Heart right ventricle (tissue), 16 donors: ENCODE measurements at regions not wholly inside any gene's neighbourhood (a gene's known extent, or its start where the extent isn't known, plus 50 kb on each side); places are given as distances from the start of the nearest gene placed in this dataset.

Experiments
- ATAC-seq, 8 donors: fragments of 200-7000 bp; cut with Tn5 transposase; one replicate each; pipeline ENCODE4 v1.9.1; 2020; ENCODE audit warnings: mild to moderate bottlenecking in 8 of 8, moderate library complexity in 8 of 8, moderate number of reproducible peaks in 1 of 8
- DNase-seq, 2 donors: peaks; one replicate each; pipeline ENCODE4 v3.0.0-alpha.2; 2020
- H3K27ac ChIP-seq, 10 donors: fragments of 200-600 bp; sonication (generic) in 2 of 10; one replicate each; pipeline versions ENCODE4 v1.5.0 to v1.8.0; 2020 to 2022; ENCODE audit warnings: mild to moderate bottlenecking in 3 of 10
- H3K27me3 ChIP-seq, 7 donors: fragments of 200-600 bp; one replicate each; pipeline ENCODE4 v1.8.0; 2021 to 2022; ENCODE audit warnings: mild to moderate bottlenecking in 2 of 7
- H3K36me3 ChIP-seq, 9 donors: fragments of 200-600 bp; sonication (generic) in 1 of 9; one replicate each; pipeline versions ENCODE4 v1.5.0 to v1.8.0; 2020 to 2022; ENCODE audit warnings: mild to moderate bottlenecking in 2 of 9
- H3K4me1 ChIP-seq, 9 donors: fragments of 200-600 bp; sonication (generic) in 1 of 9; one replicate each; pipeline versions ENCODE4 v1.5.0 to v1.8.0; 2020 to 2022; ENCODE audit warnings: mild to moderate bottlenecking in 4 of 9
- H3K4me3 ChIP-seq, 10 donors: fragments of 200-600 bp; sonication (generic) in 2 of 10; one replicate each; pipeline versions ENCODE4 v1.5.0 to v1.8.0; 2020 to 2022; ENCODE audit warnings: mild to moderate bottlenecking in 7 of 10, moderate library complexity in 2 of 10
- H3K9me3 ChIP-seq, 11 donors: fragments of 200-600 bp in 10 of 11; sonication (generic) in 2 of 11; one replicate each; pipeline versions ENCODE4 v1.5.0 to v1.8.0; 2013 to 2022; ENCODE audit warnings: mild to moderate bottlenecking in 2 of 11, control low read depth in 1 of 11, moderate library complexity in 1 of 11
- WGBS, 2 donors: extraction: QIAGEN DNeasy Blood & Tissue Kit; methylation state at CpG; one replicate each; pipeline ENCODE4 v1.1.7; 2013; ENCODE audit warnings: inconsistent platforms in 1 of 2; 5-methylcytosine and 5-hydroxymethylcytosine counted together
- intact Hi-C, 10 donors: fragments of 100-400 bp; cut with DNase I; formaldehyde crosslinking; loops; one replicate each; pipeline versions ENCODE4 v1.11.1 to v1.14.2; 2022
- TF ChIP-seq, protein P1 (sequence below), 9 donors: fragments of 200-600 bp; sonication (generic) in 2 of 9; IDR thresholded peaks; one replicate each; pipeline versions ENCODE4 v1.5.0 to v1.8.0; 2021 to 2022; ENCODE audit warnings: antibody characterized with exemption in 9 of 9, mild to moderate bottlenecking in 5 of 9, moderate library complexity in 1 of 9
- donor health status: Arrhythmogenic right ventricular cardiomyopathy.
- donor health status: ischemic (EF 13 %, LVEDD 7.1; RV severe dilation, severe dysfunction).
- donor health status: healthy with polysubstance abuse.
- donor health status: DM: no; HTN: yes; CAD: no.
- donor health status: DM: no; HTN: no; CAD: no.
- donor health status: ischemic (EF 25% LVEDD 6.9; RV normal size, moderate dysfunction).
- donor health status: ischemic (EF 25% LVEDD 5.7; RV mildly dilated, moderate dysfunction).
- donor health status: healthy.
- donor health status: DM: yes; HTN: yes; CAD: no.
- donor health status: Ischemic cardiomyopathy.
- donor health status: ischemic (EF 35%, LVEDD 5.7; RV mildly dilated, moderate dysfunction).
- donor health status: nonischemic (EF 11% LVEDD 7.7; RV severe dilation, severe dysfunction).
- donor health status: DM: yes; HTN: yes; CAD: no.
- donor health status: PGD.
- donor health status: ischemic (EF 29% LVEDD 5.4; RV normal size, mild dysfunction).
- donor health status: nonischemic (EF 23%, LVEDD 6.1; RV moderate dilation, normal function).

DNA sequence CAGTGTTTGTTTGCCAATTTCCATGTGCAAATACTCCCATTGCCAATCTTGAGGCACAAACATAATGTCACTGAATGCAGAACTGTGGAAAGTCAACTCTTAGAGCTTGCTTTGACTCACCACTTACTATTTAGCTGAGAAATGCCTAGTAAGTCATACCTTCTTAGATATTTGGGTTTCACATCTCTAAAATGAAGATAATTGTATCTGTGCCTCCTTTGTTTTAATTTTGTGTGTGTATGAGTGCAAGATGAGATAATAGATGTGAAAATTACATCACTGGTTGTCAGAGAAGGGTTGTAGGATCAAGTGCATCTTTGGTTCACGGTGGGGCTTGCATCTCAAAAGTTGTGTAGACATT lies 407.5 kb downstream of the INHBA start:
- Histone ChIP-seq H3K4me3 (no peak overlapping the region), H3K27me3 (no peaks in the 10 kb centered on the region), H3K27ac (no peak overlapping the region), H3K4me1 (no peaks in the 10 kb centered on the region), H3K36me3 (no peaks in the 10 kb centered on the region), H3K9me3 (no peaks in the 10 kb centered on the region)
- TF ChIP-seq, protein P1, sequence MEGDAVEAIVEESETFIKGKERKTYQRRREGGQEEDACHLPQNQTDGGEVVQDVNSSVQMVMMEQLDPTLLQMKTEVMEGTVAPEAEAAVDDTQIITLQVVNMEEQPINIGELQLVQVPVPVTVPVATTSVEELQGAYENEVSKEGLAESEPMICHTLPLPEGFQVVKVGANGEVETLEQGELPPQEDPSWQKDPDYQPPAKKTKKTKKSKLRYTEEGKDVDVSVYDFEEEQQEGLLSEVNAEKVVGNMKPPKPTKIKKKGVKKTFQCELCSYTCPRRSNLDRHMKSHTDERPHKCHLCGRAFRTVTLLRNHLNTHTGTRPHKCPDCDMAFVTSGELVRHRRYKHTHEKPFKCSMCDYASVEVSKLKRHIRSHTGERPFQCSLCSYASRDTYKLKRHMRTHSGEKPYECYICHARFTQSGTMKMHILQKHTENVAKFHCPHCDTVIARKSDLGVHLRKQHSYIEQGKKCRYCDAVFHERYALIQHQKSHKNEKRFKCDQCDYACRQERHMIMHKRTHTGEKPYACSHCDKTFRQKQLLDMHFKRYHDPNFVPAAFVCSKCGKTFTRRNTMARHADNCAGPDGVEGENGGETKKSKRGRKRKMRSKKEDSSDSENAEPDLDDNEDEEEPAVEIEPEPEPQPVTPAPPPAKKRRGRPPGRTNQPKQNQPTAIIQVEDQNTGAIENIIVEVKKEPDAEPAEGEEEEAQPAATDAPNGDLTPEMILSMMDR (IDR thresholded peaks at IDR 0.05) = no peak
- no peak for DNase-seq
- ATAC-seq = no peak
- intact Hi-C loops = no loop called here
- 88 to 97% methylated on average over 1 of the region's 1 CpG for WGBS, 2 donors

DNA sequence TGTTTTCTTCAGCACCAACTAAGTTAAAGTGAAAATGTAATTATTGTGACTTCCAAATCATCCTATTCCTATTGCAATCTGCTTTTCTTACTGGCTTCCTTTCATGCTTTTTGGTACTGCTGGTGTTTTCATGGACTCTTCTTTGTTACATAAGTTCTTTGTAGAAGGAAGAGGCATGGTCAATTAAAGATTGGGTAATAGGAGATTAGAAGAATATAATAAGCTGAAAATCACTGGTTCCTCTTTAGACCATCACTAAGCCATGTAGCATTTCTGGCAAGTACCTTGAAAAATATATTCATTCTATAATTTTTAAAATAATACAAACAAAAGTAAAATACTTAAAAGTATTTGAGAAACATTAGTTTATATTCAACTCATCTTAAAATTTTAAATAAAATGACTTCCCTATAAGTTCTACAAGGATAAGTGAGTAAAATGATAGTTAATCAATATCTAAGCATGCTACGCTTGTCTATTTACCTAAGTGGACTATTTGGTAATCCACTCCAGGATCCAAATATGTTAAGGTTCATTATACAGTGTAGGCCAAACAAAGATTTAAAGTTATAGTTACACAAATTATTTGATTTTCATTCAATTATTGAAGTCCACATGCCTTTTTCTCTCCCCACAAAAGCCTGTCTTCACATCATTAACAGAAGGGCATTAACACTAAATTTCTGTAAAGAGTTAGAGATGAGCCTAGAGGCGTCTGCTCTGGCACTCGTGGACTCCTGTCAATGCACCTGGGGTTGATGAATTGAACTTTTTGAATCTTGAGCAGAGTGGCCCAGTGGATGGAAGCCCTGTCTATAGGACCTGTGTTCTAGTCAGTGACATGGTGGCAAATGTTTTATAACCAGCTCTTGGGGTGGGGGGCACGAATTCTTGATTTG lies 408.1 kb downstream of the INHBA start:
- Histone ChIP-seq H3K27ac (no peak overlapping the region), H3K4me3 (no peak overlapping the region), H3K27me3 (no peaks in the 10 kb centered on the region), H3K36me3 (no peaks in the 10 kb centered on the region), H3K4me1 (no peaks in the 10 kb centered on the region), H3K9me3 (no peaks in the 10 kb centered on the region)
- DNase-seq (no peak), ATAC-seq (no peak)
- intact Hi-C loops = no loop called here
- 79 to 85% methylated on average over 4 of the region's 4 CpGs for WGBS, 2 donors
- TF ChIP-seq, protein P1 (IDR thresholded peaks at IDR 0.05) = no peak

DNA sequence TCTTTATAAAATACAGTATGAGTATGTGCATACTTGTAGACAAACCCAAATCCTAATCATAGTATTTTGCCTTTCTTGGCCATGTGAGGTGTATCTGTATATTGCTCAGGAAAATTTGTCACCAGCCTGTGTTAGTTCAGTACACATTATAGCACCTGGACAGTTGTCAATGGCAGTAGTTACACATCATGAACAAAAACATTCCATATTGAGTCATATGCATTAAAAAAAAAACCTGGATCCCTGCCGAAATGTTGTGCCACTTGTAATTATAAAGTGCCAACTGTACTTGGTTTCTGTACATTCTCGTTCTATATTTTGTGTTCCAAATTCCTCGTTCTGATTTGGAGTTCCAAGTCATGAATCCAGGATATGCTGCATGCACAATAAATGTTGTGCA lies 410.4 kb downstream of the INHBA start:
- Histone ChIP-seq H3K9me3 (peaks cover 0 to 13% (median 0%) of the 10 kb centered on the region in 11 donors), H3K4me3 (no peak overlapping the region), H3K36me3 (no peaks in the 10 kb centered on the region), H3K27me3 (no peaks in the 10 kb centered on the region), H3K4me1 (no peaks in the 10 kb centered on the region), H3K27ac (no peak overlapping the region)
- ATAC-seq = no peak
- intact Hi-C loops = no loop called here
- TF ChIP-seq, protein P1 (IDR thresholded peaks at IDR 0.05) = no peak
- no peak for DNase-seq
- 88 to 95% methylated on average over 3 of the region's 3 CpGs for WGBS, 2 donors

DNA sequence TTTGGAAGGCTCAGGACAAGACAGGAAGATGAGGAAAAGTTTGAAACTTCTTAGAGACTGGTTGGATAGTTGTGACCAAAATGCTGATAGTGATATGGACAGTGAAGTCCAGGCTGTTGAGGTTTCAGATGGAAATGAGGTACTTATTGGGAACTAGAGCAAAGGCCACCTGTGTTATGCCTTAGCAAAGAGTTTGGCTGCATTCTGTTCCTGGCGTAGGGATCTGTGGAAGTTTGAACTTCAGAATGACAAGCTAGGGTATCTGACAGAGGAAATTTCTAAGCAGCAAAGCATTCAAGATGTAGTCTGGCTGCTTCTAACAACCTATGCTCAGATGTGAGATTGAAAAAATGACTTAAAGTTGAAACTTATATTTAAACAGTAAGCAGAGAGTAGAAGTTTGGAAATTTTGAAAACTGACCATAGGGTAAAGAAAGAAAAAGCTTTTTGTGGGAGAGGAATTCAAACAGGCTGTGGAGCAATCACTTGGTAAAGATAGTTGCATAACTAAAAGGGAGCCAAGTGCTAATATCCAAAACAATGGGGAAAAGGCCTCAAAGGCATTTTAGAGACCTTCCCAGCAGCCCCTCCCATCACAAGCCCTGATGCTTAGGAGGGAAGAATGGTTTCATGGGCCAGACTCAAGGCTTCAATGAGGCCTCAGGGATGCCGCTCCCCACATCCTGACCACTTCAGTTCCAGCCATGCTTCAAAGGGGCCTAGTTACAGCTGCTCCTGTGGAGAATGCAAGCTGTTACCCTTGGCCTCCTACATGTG lies 415.1 kb downstream of the INHBA start:
- no peak overlapping the region for H3K27ac ChIP-seq
- no peaks in the 10 kb centered on the region for H3K27me3 ChIP-seq
- no peak overlapping the region for H3K4me3 ChIP-seq
- no peak for ATAC-seq
- WGBS, 2 donors = 95 to 96% methylated on average over 2 of the region's 2 CpGs
- peaks cover 0 to 13% (median 0%) of the 10 kb centered on the region in 11 donors for H3K9me3 ChIP-seq
- TF ChIP-seq, protein P1 (IDR thresholded peaks at IDR 0.05) = no peak
- H3K36me3 ChIP-seq = no peaks in the 10 kb centered on the region
- no peaks in the 10 kb centered on the region for H3K4me1 ChIP-seq
- DNase-seq = no peak
- intact Hi-C loops = no loop called here
